NCI-H2196 treated with DMSO at 0.1 percent for 48 hours (cell line): ENCODE measurements at regions not wholly inside any gene's neighbourhood (a gene's known extent, or its start where the extent isn't known, plus 50 kb on each side); places are given as distances from the start of the nearest gene placed in this dataset.

Experiments
- DNase-seq: peaks from one replicate; lab custom pipeline; 2025; ENCODE audit not compliant: unreplicated experiment; lab: John Stamatoyannopoulos, UW

- no peak for DNase-seq
These were observed 431.3 kb downstream of the MN1 start for GRCh38 chr22:27370269-27370668.

- no peak for DNase-seq
These were observed 430.6 kb downstream of the MN1 start for GRCh38 chr22:27370987-27371386.

GRCh38 chr22:27372364-27372763 lies 429.2 kb downstream of the MN1 start:
- no peak for DNase-seq

- no peak for DNase-seq
These were observed 428.4 kb downstream of the MN1 start for GRCh38 chr22:27372969-27373670.

GRCh38 chr22:27377501-27378295 lies 423.9 kb downstream of the MN1 start:
- DNase-seq = peak; percentile 17

GRCh38 chr22:27378311-27378800 lies 423.2 kb downstream of the MN1 start:
- DNase-seq = no peak

GRCh38 chr22:27378995-27379394 lies 422.6 kb downstream of the MN1 start:
- no peak for DNase-seq

GRCh38 chr22:27380855-27381254 lies 420.7 kb downstream of the MN1 start:
- no peak for DNase-seq

- DNase-seq = no peak
These were observed 420.0 kb downstream of the MN1 start for GRCh38 chr22:27381552-27381951.

GRCh38 chr22:27381960-27382742 lies 419.4 kb downstream of the MN1 start:
- DNase-seq = no peak

- no peak for DNase-seq
These were observed 418.6 kb downstream of the MN1 start for GRCh38 chr22:27382947-27383346.

- DNase-seq = no peak
These were observed 417.7 kb downstream of the MN1 start for GRCh38 chr22:27383896-27384295.

- DNase-seq = no peak
These were observed 416.1 kb downstream of the MN1 start for GRCh38 chr22:27385261-27385998.

GRCh38 chr22:27386186-27386585 lies 415.4 kb downstream of the MN1 start:
- DNase-seq = no peak

GRCh38 chr22:27387561-27387960 lies 414.0 kb downstream of the MN1 start:
- DNase-seq = no peak

- DNase-seq = no peak
These were observed 413.4 kb downstream of the MN1 start for GRCh38 chr22:27388090-27388600.

- no peak for DNase-seq
These were observed 411.9 kb downstream of the MN1 start for GRCh38 chr22:27389727-27390075.

- DNase-seq = no peak
These were observed 410.3 kb downstream of the MN1 start for GRCh38 chr22:27391092-27391770.

GRCh38 chr22:27393371-27393770 lies 408.2 kb downstream of the MN1 start:
- peak; percentile 15 for DNase-seq

GRCh38 chr22:27394806-27395404 lies 406.7 kb downstream of the MN1 start:
- DNase-seq = no peak
